HFF-Myc (cell line): ENCODE measurements at regions not wholly inside any gene's neighbourhood (a gene's known extent, or its start where the extent isn't known, plus 50 kb on each side); places are given as distances from the start of the nearest gene placed in this dataset.

Experiments used
- DNase-seq: peaks from one replicate; pipeline ENCODE4 v3.0.0-alpha.2; 2011; ENCODE audit warnings: low read depth; ENCODE audit errors: extremely low read depth
- H3K4me3 ChIP-seq: replicated peaks from 2 replicates; pipeline ENCODE4 v1.5.1; 2011; ENCODE audit warnings: low read depth, mild to moderate bottlenecking, control low read depth, low read length
- CTCF ChIP-seq: IDR thresholded peaks from 2 replicates; pipeline ENCODE4 v1.5.1; 2012; ENCODE audit warnings: mild to moderate bottlenecking, low read depth, low read length, control low read depth; ENCODE audit errors: missing control alignments

DNA sequence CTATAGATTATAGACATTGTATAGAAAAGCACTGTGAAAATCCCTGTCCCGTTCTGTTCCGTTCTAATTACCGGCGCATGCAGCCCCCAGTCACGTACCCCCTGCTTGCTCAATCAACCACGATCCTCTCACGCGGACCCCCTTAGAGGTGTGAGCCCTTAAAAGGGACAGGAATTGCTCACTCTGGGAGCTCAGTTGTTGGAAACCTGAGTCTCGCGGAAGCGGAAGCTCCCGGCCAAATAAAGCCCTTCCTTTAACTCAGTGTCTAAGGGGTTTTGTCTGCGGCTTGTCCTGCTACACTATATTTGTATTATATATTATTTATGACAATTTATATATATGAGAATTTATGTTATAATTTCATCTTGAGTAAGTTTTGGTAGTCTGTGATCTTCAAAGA, 213.6 kb upstream of the AMIGO2 start:
- no peak overlapping the region for H3K4me3 ChIP-seq
- DNase-seq = no peak
- no peak for TF ChIP-seq CTCF

DNA sequence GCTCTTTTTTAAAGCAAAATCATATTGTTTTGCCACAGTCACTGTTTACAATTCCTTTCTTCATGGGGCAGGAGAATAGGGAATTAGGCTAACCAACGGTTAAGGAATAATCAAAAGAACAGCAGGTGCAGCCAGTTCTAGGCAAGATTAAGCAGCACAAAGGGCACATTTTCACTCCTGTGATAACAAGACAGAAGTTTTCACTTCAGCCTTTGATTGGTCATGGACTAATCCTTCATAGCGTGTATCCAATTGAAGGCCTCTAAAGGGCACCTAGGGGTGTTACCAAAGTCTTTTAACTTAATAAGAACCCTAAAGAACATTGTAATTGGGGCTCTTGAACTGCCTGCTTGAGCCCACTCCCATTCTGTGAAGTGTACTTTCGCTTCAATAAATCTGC, 206.9 kb upstream of the AMIGO2 start:
- no peak for DNase-seq
- TF ChIP-seq CTCF = no peak
- no peak overlapping the region for H3K4me3 ChIP-seq
